WTC11 (cell line): ENCODE measurements at regions not wholly inside any gene's neighbourhood (a gene's known extent, or its start where the extent isn't known, plus 50 kb on each side); places are given as distances from the start of the nearest gene placed in this dataset.

ENCODE experiments used
- ATAC-seq: fragments of 200-7000 bp; cut with Tn5 transposase; 2 replicates; pipeline ENCODE4 v1.10.0; 2021; ENCODE audit warnings: mild to moderate bottlenecking, moderate library complexity
- CTCF ChIA-PET: fragments of 300-600 bp; sonication (Branson Sonifier 250); formaldehyde crosslinking; loops from one replicate; lab custom pipeline; 2021; ENCODE audit warnings: antibody characterized with exemption; lab: Charles Lee
- POLR2A ChIA-PET: fragments of 350-600 bp; sonication (Branson Sonifier 250); formaldehyde crosslinking; loops from one replicate; lab custom pipeline; 2021; ENCODE audit warnings: antibody characterized with exemption; lab: Charles Lee
- DNase-seq: peaks from one replicate; pipeline ENCODE4 v3.0.0; 2021; ENCODE audit warnings: low spot score
- H3K27ac Mint-ChIP-seq: 2 replicates; pipeline ENCODE4 v1.8.0; 2021; ENCODE audit warnings: mixed read lengths
- H3K27me3 Mint-ChIP-seq: 2 replicates; pipeline ENCODE4 v1.8.0; 2021; ENCODE audit warnings: low read depth, mild to moderate bottlenecking, moderate library complexity, mixed read lengths
- H3K36me3 Mint-ChIP-seq: 2 replicates; pipeline ENCODE4 v1.8.0; 2021; ENCODE audit warnings: mixed read lengths
- H3K4me1 Mint-ChIP-seq: 2 replicates; pipeline ENCODE4 v1.8.0; 2022; ENCODE audit warnings: mixed read lengths
- H3K4me3 Mint-ChIP-seq: 2 replicates; pipeline ENCODE4 v1.8.0; 2021; ENCODE audit warnings: mild to moderate bottlenecking, moderate library complexity, mixed read lengths
- H3K9me3 Mint-ChIP-seq: 2 replicates; pipeline ENCODE4 v1.8.0; 2021; ENCODE audit warnings: mixed read lengths
- CBFB ChIP-seq: sonication (generic); formaldehyde crosslinking; IDR thresholded peaks from 2 replicates; pipeline ENCODE4 v1.8.1; 2022; ENCODE audit warnings: mild to moderate bottlenecking, low read depth, missing genetic modification reagents
- EMX1 ChIP-seq: fragments of 250-450 bp; sonication (Bioruptor Pico); IDR thresholded peaks from 2 replicates; pipeline ENCODE4 v1.8.0; 2021; ENCODE audit warnings: mild to moderate bottlenecking
- ESRRA ChIP-seq: sonication (generic); formaldehyde crosslinking; IDR thresholded peaks from 2 replicates; pipeline ENCODE4 v1.8.1; 2022; ENCODE audit warnings: mild to moderate bottlenecking, missing genetic modification reagents, borderline replicate concordance
- FOXP4 ChIP-seq: sonication (generic); formaldehyde crosslinking; IDR thresholded peaks from 2 replicates; pipeline ENCODE4 v1.8.0; 2022; ENCODE audit warnings: mild to moderate bottlenecking, missing genetic modification reagents
- GTF2I ChIP-seq: fragments of 250-450 bp; sonication (Bioruptor Pico); conservative IDR thresholded peaks from 2 replicates; pipeline ENCODE4 v1.4.0; 2021; ENCODE audit warnings: mild to moderate bottlenecking
- HMGXB4 ChIP-seq: sonication (generic); formaldehyde crosslinking; IDR thresholded peaks from 2 replicates; pipeline ENCODE4 v1.8.1; 2023; ENCODE audit warnings: mild to moderate bottlenecking, moderate library complexity, missing genetic modification reagents
- IRF2 ChIP-seq: sonication (generic); formaldehyde crosslinking; IDR thresholded peaks from 2 replicates; pipeline ENCODE4 v1.8.0; 2022; ENCODE audit warnings: low read depth, missing genetic modification reagents, borderline replicate concordance
- JUN ChIP-seq: sonication (generic); formaldehyde crosslinking; IDR thresholded peaks from 2 replicates; pipeline ENCODE4 v1.8.0; 2023; ENCODE audit warnings: mild to moderate bottlenecking, missing genetic modification reagents
- MYBL2 ChIP-seq: sonication (generic); formaldehyde crosslinking; IDR thresholded peaks from 2 replicates; pipeline ENCODE4 v1.8.1; 2023; ENCODE audit warnings: mild to moderate bottlenecking, moderate library complexity, missing genetic modification reagents
- PRDM15 ChIP-seq: sonication (generic); formaldehyde crosslinking; IDR thresholded peaks from 2 replicates; pipeline ENCODE4 v1.8.0; 2022; ENCODE audit warnings: missing genetic modification reagents
- USF2 ChIP-seq: sonication (generic); formaldehyde crosslinking; IDR thresholded peaks from 2 replicates; pipeline ENCODE4 v1.8.1; 2023; ENCODE audit warnings: mild to moderate bottlenecking, missing genetic modification reagents, moderate library complexity
- ZMAT4 ChIP-seq: fragments of 250-450 bp; sonication (Bioruptor Pico); IDR thresholded peaks from 2 replicates; pipeline ENCODE4 v1.9.0; 2021; ENCODE audit warnings: mild to moderate bottlenecking
- ZNF219 ChIP-seq: sonication (generic); formaldehyde crosslinking; IDR thresholded peaks from 2 replicates; pipeline ENCODE4 v1.8.0; 2023; ENCODE audit warnings: missing genetic modification reagents, mild to moderate bottlenecking, borderline replicate concordance
- ZNF396 ChIP-seq: fragments of 250-450 bp; sonication (Bioruptor Pico); IDR thresholded peaks from 2 replicates; pipeline ENCODE4 v1.8.0; 2021; ENCODE audit warnings: mild to moderate bottlenecking, moderate library complexity, borderline replicate concordance
- ZSCAN18 ChIP-seq: fragments of 250-450 bp; sonication (Bioruptor Pico); IDR thresholded peaks from 2 replicates; pipeline ENCODE4 v2.1.2; 2022; ENCODE audit warnings: mild to moderate bottlenecking, moderate library complexity
- TF ChIP-seq, protein P1 (sequence below): fragments of 200-600 bp; IDR thresholded peaks from 2 replicates; pipeline ENCODE4 v1.8.0; 2022; ENCODE audit warnings: antibody characterized with exemption
- TF ChIP-seq, protein P2 (sequence below): sonication (generic); formaldehyde crosslinking; IDR thresholded peaks from 2 replicates; pipeline ENCODE4 v1.8.1; 2022; ENCODE audit warnings: missing genetic modification reagents, borderline replicate concordance

GRCh38 chr4:116387937-116388474, 697.4 kb downstream of the TRAM1L1 start:
- CTCF ChIA-PET = no interaction called here
- Mint-ChIP-seq H3K27me3 (no peaks in the 10 kb centered on the region), H3K27ac (no peak overlapping the region), H3K36me3 (no peaks in the 10 kb centered on the region), H3K4me3 (no peak overlapping the region), H3K4me1 (0 out of 2 replicates have a peak, but pooled peaks cover 5% of the 10 kb centered on the region), H3K9me3 (no peaks in the 10 kb centered on the region)
- TF ChIP-seq, protein P1, sequence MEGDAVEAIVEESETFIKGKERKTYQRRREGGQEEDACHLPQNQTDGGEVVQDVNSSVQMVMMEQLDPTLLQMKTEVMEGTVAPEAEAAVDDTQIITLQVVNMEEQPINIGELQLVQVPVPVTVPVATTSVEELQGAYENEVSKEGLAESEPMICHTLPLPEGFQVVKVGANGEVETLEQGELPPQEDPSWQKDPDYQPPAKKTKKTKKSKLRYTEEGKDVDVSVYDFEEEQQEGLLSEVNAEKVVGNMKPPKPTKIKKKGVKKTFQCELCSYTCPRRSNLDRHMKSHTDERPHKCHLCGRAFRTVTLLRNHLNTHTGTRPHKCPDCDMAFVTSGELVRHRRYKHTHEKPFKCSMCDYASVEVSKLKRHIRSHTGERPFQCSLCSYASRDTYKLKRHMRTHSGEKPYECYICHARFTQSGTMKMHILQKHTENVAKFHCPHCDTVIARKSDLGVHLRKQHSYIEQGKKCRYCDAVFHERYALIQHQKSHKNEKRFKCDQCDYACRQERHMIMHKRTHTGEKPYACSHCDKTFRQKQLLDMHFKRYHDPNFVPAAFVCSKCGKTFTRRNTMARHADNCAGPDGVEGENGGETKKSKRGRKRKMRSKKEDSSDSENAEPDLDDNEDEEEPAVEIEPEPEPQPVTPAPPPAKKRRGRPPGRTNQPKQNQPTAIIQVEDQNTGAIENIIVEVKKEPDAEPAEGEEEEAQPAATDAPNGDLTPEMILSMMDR = no peak
- TF ChIP-seq, protein P2, sequence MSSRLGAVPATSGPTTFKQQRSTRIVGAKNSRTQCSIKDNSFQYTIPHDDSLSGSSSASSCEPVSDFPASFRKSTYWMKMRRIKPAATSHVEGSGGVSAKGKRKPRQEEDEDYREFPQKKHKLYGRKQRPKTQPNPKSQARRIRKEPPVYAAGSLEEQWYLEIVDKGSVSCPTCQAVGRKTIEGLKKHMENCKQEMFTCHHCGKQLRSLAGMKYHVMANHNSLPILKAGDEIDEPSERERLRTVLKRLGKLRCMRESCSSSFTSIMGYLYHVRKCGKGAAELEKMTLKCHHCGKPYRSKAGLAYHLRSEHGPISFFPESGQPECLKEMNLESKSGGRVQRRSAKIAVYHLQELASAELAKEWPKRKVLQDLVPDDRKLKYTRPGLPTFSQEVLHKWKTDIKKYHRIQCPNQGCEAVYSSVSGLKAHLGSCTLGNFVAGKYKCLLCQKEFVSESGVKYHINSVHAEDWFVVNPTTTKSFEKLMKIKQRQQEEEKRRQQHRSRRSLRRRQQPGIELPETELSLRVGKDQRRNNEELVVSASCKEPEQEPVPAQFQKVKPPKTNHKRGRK (CRISPR knock-in tag) = no peak
- TF ChIP-seq CBFB (CRISPR knock-in tag) (no peak), ZMAT4 (CRISPR knock-in tag) (no peak), HMGXB4 (CRISPR knock-in tag) (no peak), ZNF396 (CRISPR knock-in tag) (no peak), ESRRA (CRISPR knock-in tag) (no peak), ZSCAN18 (no peak), MYBL2 (CRISPR knock-in tag) (no peak)
- POLR2A ChIA-PET = no interaction called here
- no peak for DNase-seq
- ATAC-seq = no peak

- H3K36me3 Mint-ChIP-seq = no peaks in the 10 kb centered on the region
- H3K4me1 Mint-ChIP-seq = 0 out of 2 replicates have a peak, but pooled peaks cover 5% of the 10 kb centered on the region
- POLR2A ChIA-PET = no interaction called here
Observed at GRCh38 chr4:116386856-116387255, 698.5 kb downstream of the TRAM1L1 start.

More at GRCh38 chr4:116386856-116387255, 698.5 kb downstream of the TRAM1L1 start:
- Mint-ChIP-seq H3K9me3 (peaks cover 4% of the 10 kb centered on the region; the same call in 1 of the 2 replicates), H3K27me3 (no peaks in the 10 kb centered on the region), H3K27ac (no peak overlapping the region), H3K4me3 (no peak overlapping the region)
- CTCF ChIA-PET = no interaction called here
- ATAC-seq = no peak
- DNase-seq = no peak
- TF ChIP-seq IRF2 (CRISPR knock-in tag) = no peak
- no peak for TF ChIP-seq FOXP4
- no peak for TF ChIP-seq ZNF219 (CRISPR knock-in tag)
- TF ChIP-seq PRDM15 (CRISPR knock-in tag) = no peak
- TF ChIP-seq, protein P2 (CRISPR knock-in tag) = no peak
- TF ChIP-seq GTF2I (CRISPR knock-in tag) = no peak
- no peak for TF ChIP-seq JUN (CRISPR knock-in tag)
- TF ChIP-seq USF2 (CRISPR knock-in tag) = no peak
- TF ChIP-seq EMX1 = no peak
